HG03520 (cell line): ENCODE measurements at regions not wholly inside any gene's neighbourhood (a gene's known extent, or its start where the extent isn't known, plus 50 kb on each side); places are given as distances from the start of the nearest gene placed in this dataset.

ENCODE experiments used
- ATAC-seq: cut with Tn5 transposase; IDR thresholded peaks from one replicate; pipeline ENCODE4 v1.9.1; 2021; ENCODE audit warnings: mild to moderate bottlenecking, moderate library complexity; ENCODE audit not compliant: unreplicated experiment

DNA sequence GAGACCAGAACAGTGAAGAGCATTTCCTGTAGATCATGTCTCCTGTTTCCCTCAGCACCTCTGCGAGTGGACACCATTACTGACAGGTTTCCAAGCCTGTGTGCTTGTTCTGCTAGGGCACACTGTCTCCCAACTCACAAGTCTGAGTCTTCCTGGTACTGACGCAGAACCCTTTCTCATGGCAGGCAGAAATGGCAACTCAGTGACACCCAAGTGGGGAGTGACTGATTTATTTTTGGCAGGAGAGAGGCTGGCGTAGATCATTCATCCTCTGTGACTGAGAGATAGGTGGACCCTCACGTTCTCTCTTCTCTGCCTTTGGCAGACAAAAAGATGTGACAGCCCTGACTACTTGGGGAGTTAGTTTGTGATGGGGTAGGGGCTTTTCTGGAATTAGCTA lies 183.4 kb downstream of the RFC3 start:
- ATAC-seq: no peak

DNA sequence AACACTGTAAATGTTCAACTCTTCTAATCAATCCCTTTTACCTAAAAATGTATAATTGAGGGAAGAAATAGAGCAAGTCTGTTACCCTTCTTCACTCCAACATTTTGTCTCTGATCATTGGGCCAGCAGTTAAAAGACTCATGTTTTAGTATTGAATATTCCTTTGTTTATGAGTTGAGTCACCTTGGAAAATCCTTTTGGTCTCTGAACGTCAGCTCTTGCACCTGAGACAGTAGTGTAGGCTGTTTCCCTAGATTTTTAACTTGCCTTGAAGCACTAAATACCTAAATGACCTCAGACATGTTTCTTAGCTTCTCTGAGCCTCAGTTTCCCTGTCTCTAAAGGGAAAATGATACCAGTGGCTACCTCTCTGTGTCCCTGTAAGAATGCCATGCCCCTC lies 184.2 kb downstream of the RFC3 start:
- ATAC-seq: no peak

DNA sequence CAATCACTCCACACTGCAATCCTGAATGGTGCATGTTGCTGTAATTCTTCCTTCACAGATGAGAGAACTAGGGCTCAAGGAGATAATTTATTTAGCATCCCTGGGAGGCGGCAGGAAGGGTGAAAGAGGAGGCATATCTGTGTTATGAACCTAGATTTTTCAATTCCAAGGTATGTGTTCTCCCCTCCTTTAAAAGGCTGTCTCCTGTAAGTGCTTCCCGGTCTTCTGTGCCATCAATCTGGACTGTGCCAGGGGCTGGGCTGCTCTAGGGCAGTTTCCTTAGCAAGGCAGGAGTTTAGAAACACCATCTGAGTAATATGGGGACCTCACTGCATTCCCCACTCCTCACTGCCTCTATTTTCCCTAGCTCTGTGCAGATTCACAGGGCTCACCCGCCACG lies 185.0 kb downstream of the RFC3 start:
- ATAC-seq: no peak

DNA sequence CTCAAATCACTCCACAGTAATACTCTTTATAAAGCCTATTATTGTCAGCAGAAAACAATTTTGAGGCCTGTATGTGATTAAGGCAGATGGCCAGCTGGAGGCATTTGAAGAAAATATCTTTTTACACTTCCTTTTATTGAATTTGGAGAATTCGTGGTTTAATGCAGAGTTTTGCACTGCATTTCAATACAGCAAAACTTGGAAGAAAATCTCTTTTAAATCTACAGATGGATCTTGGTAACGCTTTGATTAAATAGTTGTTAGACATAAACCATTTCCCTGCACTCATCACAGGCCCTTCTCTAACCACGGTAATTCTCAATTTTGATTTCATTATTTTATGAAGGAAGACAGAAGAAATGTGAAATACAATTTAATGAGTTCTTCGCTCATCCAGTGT lies 185.7 kb downstream of the RFC3 start:
- no peak for ATAC-seq

DNA sequence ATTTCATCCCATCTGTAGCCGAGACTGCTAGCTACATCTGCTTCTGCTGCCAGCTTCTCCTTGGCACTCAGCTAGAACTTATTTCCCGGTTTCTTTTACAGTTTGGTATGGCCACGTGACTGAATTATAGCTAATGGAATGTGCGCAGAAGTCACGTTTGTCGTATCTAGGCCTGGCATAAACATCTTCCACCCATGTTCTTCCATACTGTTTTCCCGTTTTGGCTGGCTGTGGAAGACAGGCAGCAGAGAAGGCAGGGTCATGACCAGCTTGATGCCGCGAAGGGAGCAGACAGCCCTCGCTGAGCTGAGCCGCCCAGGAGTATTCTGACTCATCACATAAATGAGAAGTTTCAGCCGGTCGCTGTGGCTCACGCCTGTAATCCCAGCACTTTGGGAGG lies 186.7 kb downstream of the RFC3 start:
- ATAC-seq: no peak

DNA sequence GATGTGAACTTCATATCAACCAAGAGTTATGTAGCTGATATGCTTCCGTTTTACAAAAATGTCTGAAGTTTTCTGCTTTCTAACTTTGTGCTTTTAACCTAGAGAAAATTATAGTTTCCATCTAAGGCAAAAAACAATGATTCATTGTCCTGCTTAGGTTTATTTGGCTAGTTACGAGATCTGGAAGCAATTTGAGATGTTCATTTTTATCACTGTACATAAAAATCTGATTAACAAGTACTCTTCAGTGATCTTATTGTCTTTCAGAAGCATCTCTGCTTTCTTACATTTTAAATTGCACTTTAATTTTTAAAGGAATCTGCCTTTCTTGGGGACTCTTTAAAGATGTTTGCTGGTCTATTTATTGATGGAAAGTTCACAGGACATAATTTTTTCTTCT lies 188.1 kb downstream of the RFC3 start:
- no peak for ATAC-seq

DNA sequence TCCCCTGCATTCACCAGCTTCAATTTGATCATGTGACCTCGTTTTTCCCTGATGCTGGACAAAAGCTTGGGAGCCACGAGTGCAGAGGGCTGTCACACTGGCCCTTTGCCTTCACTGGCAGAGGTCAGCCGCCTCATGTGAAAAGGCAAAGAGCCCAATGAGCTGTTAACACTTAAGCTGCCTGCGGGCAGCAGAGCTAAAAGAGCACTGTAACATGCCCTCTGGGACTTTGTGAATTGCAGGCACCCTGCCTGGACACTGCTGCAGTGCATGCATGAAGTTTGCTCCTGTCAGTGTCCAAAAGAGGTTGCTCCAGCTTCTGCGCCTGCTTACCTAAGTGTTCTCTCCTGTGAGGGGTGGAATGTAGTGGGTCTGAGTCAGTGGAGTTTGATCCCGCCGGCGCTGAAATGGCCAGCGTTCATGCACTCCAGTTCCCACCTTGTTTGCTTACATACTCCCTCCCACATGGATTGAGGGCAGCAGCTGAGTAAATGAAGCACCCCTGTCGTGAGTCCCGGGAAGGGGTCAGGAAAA lies 193.7 kb downstream of the RFC3 start:
- ATAC-seq: no peak

DNA sequence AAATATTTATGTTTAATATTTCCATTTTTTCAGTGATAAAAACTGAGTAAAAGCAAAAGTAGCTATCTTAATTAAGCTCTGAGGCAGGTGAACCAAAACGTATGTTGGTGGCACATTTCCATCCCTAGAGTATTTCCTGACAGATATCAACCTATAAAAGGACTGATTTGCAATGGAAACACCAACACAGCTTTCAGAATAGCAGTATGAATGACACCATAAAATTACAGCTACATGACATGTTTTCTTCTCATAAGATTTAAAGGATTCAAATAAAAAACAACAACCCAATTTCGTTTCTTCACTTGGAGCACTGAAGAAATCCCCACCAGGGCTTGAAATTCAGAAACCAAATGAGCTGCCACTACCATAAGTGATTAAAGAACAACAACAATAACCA lies 194.4 kb downstream of the RFC3 start:
- no peak for ATAC-seq

DNA sequence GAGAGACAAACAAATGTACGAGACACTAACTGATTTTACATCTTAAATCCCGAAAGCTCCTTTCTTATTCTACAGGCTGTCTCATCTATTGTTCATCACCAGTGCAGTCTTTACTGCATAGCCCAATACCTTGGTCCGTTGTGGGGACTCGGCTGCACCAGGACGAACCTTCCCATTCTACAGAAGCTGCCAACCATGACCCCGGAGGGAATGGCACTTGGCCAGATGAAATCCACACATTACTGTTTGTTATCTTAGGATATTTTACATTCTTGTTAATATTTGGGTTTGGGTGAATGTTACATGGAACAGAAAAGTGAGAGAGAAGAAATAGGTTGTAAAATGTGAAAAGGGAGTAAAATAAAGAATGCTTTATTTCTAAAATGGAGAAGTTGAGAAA lies 195.1 kb downstream of the RFC3 start:
- ATAC-seq: no peak

DNA sequence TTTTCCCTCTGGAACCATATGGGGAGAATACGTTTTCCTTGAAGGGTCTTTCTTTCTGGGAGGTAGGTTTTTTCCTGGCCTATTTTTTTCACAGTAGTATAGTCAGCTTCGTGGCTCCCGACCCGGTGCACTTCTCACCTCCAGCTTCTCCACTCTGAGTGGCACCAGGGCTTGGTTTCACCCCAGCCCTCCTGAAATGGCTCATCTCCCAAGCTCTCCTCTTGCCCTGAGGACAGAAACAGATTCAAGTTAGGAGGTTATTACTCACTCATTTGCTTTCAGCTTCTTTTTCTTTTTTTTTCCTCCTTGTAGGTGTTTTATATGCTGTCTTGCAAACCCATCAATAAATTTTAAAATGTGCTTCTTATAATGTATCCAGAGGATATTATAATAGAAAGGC lies 199.3 kb downstream of the RFC3 start:
- ATAC-seq: no peak

DNA sequence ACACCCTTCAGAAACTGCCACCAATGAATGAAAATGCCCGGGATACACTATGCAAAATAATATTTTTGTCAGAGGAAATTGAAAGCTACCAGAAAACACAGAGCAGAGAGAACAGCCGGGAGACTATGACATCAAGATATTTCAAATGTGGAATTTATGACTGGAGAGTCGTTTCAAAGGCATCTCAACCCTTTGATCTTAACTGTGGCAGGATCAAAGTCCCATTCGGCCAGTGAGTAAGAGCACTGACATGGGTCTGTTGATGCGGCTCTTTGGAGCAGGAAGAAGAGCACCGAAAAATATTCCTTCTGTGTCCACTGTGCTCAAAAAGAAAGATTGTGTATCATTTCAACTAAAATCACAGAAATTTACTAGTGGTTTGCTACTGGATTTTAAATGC lies 201.9 kb downstream of the RFC3 start:
- ATAC-seq: no peak

DNA sequence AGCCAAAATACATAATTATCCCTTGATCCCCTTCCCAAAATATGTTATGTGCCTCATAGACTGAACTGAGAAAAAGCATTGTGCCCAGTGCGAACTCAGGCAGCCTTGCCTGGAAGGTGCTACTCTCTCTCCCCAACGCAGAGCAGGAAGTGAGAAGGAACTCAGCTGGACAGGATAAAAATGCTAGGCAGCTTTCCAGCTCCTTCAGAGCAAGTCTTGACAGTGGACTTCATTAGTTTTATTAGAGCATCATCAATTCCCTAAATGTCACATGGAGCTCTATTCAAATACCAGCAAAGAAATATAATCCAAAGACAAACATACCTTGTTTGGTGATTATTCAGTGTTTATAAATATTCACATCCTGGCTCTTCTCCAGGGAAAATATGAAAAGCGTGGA lies 202.4 kb downstream of the RFC3 start:
- ATAC-seq: no peak

DNA sequence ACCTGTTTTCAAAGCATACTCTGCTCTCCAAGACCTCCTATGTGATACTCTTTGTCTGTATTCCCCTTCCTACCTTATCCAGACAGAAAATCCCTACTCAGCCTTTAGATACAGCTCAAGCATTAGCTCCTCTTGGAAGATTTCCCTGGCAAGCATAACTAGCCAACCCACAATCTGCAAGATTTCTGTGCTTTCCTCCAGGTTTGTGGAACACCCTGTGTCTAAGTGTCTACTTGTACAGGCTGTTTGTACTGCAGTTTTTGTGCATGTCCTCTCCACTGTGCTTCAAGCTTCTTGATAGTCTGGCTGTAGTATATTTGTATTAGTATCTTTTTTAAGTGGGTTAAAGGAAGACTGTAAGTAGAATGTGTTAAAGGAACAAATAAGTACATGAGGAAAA lies 203.7 kb downstream of the RFC3 start:
- ATAC-seq: no peak

DNA sequence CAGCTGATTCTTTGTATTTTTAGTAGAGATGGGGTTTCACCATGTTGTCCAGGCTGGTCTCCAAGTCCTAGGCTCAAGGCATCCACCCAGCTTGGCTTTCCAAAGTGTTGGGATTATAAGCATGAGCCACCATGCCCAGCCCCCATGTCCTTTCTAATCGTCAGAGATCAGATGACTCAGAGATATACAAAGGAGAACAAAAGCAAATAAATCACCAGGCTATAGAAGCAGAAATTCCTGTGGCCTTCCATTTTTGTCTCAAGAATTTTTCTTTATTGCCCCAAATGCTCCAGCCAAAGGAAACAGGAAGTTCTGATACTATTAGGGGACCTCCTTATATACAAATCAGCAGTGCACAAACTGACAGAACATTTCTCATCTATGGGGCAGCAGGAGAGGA lies 207.8 kb downstream of the RFC3 start:
- no peak for ATAC-seq

DNA sequence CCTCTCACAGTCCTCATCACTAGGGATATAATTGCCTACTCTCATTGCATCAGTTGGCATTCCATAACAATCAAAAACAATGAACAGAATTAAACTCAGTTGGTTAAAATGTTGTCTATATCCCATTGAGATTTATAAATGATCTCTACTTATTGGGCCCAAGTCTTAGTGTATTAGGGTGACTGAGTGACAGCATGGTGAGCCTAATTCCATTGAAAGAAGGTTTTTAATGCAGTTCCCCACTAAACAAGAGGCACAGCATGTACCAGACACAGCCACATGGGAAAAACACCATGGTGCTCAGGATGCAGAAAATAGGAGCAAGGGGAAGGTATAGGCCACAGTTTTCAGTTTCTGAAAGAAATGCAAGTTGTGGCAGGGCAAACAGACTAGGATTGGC lies 208.4 kb downstream of the RFC3 start:
- no peak for ATAC-seq

DNA sequence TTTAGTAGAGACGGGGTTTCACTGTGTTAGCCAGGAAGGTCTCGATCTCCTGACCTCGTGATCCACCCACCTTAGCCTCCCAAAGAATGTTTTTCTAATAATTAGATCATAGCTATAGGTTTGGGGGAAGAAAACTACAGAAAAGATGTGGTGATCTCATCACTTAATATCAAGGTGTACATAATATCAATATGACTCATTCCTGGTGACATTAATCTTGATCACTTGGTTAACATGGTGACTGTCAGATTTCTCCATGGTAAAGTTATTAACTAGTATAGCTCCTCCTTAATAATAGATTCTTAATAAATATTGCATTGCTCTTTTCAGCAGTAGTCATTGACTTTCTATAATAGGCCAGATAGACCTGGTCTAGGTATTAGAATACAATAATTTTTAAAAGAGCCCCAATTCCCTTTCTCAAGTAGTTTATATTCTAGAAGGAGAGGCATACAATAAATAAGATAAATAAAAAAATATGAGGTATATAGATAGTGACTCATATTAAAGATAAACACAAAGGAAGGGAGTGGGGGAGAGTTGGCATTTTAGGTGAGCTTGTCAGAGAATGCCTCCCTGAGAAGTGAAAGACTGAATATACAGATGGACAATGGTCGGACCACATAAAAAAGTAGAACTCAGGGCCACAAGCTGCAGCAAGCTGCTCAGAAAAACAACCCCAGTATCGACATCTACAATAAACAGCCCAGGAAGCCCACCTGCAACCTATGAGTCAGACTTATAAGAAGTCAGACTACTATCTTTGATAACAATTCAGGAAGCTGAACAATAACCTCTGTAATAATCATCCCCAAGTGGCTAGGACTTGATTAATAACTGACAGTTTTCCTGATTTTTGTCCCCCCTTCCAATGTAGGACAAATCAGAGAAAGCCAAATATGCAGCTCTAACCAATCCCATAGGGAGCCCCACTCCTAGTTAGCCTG lies 210.8 kb downstream of the RFC3 start:
- no peak for ATAC-seq

DNA sequence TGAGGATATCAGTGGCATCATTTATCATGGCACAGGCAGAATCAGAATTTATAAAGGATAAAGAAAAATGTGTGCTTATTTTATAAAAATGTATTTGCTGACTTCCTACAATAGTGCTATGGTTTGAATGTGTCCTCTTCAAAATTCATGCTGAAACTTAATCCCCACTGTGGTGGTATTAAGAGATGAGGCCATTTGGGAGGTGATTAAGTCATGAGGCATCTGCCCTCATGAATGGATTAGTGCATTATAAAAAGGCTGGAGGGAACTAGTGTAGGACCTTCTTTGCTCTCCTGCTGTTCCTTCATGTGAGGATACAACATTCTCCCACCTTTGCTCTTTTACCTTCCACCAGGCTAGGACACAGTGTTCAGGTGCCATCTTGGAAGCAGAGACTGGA lies 212.8 kb downstream of the RFC3 start:
- no peak for ATAC-seq

DNA sequence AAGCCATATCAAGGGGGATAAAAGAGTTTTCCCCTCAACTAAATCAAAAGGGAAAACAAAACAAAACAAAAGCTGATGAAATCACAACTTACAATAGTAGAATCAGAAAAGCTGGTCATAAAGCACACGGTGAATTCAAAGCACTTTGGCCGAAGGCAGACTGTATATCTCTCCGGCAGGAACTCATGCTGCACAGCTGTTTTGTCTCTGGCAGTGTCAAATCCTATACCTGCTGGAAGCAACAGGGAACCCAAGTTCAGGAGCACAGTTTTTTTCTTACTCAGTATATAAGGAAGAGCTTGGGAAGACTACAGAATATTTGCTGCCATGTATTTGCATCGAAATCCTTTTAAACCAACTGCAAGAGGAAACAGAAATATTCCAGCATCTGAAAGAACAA lies 213.7 kb downstream of the RFC3 start:
- ATAC-seq: no peak

DNA sequence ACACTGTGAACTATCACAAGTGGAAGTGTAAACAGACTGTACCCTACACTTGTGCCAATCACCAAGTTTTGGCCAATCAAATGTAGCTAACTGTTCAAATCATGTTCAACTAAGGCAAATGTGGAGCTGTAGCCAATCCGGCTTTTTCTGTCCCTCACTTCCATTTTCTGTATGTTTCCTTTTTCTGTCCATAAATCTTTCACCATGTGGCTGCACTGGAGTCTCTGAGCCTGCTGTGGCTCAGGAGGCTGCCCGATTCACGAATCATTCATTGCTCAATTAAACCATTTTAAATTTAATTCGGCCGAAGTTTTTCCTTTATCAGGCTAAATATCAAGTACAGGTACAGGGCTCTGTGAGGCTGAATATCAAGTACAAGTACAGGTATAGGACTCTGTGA lies 216.5 kb downstream of the RFC3 start:
- ATAC-seq: no peak

DNA sequence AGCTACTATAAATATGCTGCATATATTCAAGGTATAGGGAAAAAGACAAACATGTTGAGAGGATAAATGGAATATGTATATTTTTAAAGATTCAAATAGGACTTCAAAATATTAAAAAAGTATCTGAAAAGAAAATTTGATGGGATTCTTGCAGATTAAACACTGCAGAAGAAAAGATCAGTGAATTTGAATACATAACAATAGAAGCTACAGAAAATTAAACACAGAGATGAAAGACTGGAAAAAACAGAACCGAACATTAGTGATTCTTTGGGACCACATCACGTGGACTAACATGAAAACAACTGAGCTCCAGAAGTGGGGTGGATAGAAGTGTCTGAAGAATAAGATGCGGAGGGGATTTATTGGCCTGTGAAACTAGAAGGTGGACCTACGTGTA lies 217.2 kb downstream of the RFC3 start:
- ATAC-seq: no peak

DNA sequence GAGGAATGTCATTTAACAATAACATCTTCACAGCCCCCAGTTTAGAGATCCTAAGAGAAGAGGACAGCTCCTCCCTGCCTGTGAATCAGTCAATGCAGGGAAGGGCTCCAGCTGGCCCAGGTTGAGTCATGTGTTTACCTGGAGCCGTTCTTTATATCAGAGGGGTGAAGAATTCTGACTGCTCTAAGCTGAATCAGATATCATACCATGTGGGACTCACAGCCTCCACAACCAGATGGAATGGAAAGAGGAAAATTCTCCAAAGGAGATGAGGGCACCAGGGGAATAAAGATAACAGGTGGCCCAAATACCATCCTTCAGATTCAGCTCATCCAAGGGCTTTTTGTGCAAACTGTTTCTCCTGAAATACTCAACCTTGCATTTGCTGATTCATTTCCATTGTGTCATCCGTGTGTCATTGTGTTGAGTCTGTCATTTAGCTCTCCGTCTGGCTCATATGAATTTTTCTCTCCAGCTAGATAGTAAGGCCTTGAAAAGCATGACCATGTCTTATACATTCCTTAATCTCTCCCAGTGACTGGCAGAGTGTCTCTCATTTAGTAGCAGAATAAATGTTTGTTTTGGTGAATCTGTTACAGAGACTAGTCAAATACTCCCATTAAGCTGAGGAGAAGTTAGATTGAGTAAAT lies 217.9 kb downstream of the RFC3 start:
- ATAC-seq: no peak
